ENCODE measurements at regions not wholly inside any gene's neighbourhood (a gene's known extent, or its start where the extent isn't known, plus 50 kb on each side); places are given as distances from the start of the nearest gene placed in this dataset.

DNA sequence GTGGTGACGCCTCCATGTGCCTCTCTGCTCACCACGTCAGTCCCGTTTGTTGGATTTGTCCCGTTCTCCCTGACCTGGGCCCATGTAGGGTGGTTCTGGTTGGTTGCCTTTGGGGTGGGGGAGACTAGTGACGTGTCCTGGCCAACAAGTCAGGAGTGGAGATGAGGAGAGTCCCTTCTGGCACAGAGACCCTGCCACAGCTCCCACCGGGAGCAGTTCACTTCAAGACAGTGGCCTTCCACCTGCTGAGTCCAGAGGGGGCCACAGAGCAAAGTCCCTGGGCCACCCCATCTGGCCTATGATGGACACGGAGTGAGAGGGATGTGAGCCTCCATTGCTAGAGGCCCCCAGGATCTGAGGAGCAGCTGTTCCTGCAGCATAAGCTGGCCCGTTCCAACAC, 405.6 kb downstream of the TCERG1L start:
- 66 to 83% methylated on average over 2 to 4 of the region's 8 CpGs for WGBS, 2 donors
- no peak for DNase-seq
- intact Hi-C loops (cut with DNase I) = no loop called here

DNA sequence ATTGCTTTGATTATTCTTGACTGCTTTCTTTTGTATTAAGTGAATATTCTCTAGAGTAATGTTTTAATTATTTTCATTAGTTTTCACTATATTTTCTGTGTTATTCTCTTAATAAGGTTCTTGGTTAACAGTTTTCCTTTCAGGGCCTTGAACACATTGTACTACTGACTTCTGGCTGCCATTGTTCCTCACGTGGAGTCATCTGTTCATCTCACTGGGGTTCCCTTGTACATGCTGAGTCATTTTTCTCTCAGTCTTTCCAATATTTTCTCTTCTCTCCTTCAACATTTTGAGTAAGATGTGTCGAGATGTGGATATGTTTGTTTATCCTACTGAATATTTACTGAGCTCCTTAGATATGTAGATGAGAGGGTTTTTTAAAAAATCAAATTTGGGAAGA, 400.7 kb downstream of the TCERG1L start:
- DNase-seq = no peak
- Histone ChIP-seq H3K4me3 (no peak overlapping the region), H3K4me1 (no peaks in the 10 kb centered on the region), H3K27ac (no peak overlapping the region), H3K9me3 (peaks cover 0 to 12% (median 0%) of the 10 kb centered on the region in 3 donors), H3K27me3 (peaks cover 0 to 29% (median 0%) of the 10 kb centered on the region in 4 donors), H3K36me3 (no peaks in the 10 kb centered on the region)
- WGBS, 2 donors = 69 to 78% methylated on average over 2 of the region's 2 CpGs
- intact Hi-C loops (cut with DNase I) = no loop called here
- TF ChIP-seq POLR2A (IDR thresholded peaks at IDR 0.05) = no peak
- TF ChIP-seq, protein P1, sequence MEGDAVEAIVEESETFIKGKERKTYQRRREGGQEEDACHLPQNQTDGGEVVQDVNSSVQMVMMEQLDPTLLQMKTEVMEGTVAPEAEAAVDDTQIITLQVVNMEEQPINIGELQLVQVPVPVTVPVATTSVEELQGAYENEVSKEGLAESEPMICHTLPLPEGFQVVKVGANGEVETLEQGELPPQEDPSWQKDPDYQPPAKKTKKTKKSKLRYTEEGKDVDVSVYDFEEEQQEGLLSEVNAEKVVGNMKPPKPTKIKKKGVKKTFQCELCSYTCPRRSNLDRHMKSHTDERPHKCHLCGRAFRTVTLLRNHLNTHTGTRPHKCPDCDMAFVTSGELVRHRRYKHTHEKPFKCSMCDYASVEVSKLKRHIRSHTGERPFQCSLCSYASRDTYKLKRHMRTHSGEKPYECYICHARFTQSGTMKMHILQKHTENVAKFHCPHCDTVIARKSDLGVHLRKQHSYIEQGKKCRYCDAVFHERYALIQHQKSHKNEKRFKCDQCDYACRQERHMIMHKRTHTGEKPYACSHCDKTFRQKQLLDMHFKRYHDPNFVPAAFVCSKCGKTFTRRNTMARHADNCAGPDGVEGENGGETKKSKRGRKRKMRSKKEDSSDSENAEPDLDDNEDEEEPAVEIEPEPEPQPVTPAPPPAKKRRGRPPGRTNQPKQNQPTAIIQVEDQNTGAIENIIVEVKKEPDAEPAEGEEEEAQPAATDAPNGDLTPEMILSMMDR (IDR thresholded peaks at IDR 0.05) = no peak

More for the DNA sequence above, 405.6 kb downstream of the TCERG1L start:
- no peaks in the 10 kb centered on the region for H3K36me3 ChIP-seq
- H3K27me3 ChIP-seq = peaks cover 0 to 20% (median 0%) of the 10 kb centered on the region in 4 donors
- H3K4me3 ChIP-seq = no peak overlapping the region
- no peak overlapping the region for H3K27ac ChIP-seq
- TF ChIP-seq, protein P1 (IDR thresholded peaks at IDR 0.05) = no peak
- no peak for TF ChIP-seq POLR2A (IDR thresholded peaks at IDR 0.05)
- H3K4me1 ChIP-seq = no peaks in the 10 kb centered on the region
- peaks cover 0 to 3% (median 0%) of the 10 kb centered on the region in 3 donors for H3K9me3 ChIP-seq

DNA sequence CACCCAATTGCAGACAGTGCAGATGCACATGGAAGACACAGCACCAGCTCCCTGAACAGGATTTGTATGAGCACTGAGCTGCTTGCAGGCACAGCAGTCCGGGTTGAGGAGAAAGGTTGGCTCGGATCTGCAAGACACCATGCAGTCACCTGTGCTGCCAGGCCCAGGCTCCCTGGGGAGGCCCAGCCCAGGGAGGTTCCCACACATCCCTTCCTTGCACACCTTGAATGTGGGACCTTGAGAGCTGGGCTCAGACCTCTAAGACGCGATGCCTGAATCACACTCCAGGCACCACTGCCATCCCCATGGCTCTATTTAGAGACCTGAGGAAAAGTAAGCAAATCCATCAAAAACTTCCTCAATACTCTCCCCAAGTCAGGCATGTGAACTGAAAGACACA, 397.7 kb downstream of the TCERG1L start:
- H3K36me3 ChIP-seq = no peaks in the 10 kb centered on the region
- no peaks in the 10 kb centered on the region for H3K4me1 ChIP-seq
- no peak overlapping the region for H3K27ac ChIP-seq
- intact Hi-C loops (cut with DNase I) = no loop called here
- H3K4me3 ChIP-seq = no peak overlapping the region
- DNase-seq = no peak
- H3K9me3 ChIP-seq = peaks cover 0 to 12% (median 0%) of the 10 kb centered on the region in 3 donors
- TF ChIP-seq, protein P1 (IDR thresholded peaks at IDR 0.05) = no peak
- no peak for TF ChIP-seq POLR2A (IDR thresholded peaks at IDR 0.05)
- H3K27me3 ChIP-seq = peaks cover 0 to 35% (median 0%) of the 10 kb centered on the region in 4 donors
- 58% methylated on average over 2 of the region's 4 CpGs; no CpG with 5 or more reads in 1 of the 2 donors for WGBS, 2 donors

DNA sequence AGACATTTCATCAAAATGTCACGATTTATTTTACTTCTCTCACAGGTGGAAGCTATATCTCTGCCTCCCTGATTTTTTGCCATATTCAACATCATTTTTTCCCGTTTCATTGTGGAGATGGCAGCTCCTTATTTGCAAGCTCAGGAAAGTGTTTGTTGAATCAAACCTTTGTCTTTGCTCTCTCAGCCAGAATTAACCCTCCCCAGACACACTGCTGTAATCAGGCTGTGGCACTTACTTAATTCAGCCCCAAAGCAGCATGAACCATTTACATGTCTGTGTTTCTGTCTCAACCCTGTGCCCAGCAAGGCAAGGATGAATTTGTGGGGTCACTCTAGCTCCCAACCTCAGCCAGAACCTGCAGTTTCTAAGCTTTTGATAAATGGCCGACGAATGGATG, 397.2 kb downstream of the TCERG1L start:
- Histone ChIP-seq H3K36me3 (no peaks in the 10 kb centered on the region), H3K4me1 (no peaks in the 10 kb centered on the region), H3K9me3 (peaks cover 0 to 12% (median 0%) of the 10 kb centered on the region in 3 donors), H3K27ac (no peak overlapping the region), H3K4me3 (no peak overlapping the region), H3K27me3 (peaks cover 0 to 35% (median 0%) of the 10 kb centered on the region in 4 donors)
- intact Hi-C loops (cut with DNase I) = no loop called here
- no peak for TF ChIP-seq POLR2A (IDR thresholded peaks at IDR 0.05)
- TF ChIP-seq, protein P1 (IDR thresholded peaks at IDR 0.05) = no peak
- DNase-seq = no peak
- 55 to 71% methylated on average over 2 to 4 of the region's 4 CpGs for WGBS, 2 donors

DNA sequence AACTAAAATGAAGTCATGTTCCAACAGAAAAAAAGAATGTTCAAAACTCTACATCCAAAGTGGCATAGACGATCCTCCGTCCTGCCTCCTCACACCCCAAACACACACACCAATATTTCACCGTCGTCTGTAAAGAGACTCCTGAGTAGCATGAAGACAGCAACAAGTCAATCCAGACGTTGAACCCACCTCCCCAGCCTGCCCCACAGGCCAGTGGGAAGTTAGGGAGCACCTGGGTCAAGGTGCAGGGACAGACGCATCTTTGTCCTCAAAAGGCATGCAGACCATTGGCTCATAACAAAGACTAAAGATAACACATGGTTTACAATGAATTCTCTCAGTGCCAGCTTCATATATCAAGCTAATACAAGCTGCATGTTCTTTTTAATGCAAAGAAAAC, 396.5 kb downstream of the TCERG1L start:
- intact Hi-C loops (cut with DNase I) = no loop called here
- DNase-seq = no peak

More for the DNA sequence above, 396.5 kb downstream of the TCERG1L start:
- H3K27me3 ChIP-seq = peaks cover 0 to 35% (median 0%) of the 10 kb centered on the region in 4 donors
- no peaks in the 10 kb centered on the region for H3K4me1 ChIP-seq
- no peak for TF ChIP-seq POLR2A (IDR thresholded peaks at IDR 0.05)
- TF ChIP-seq, protein P1 (IDR thresholded peaks at IDR 0.05) = no peak
- H3K36me3 ChIP-seq = no peaks in the 10 kb centered on the region
- H3K27ac ChIP-seq = no peak overlapping the region
- H3K4me3 ChIP-seq = no peak overlapping the region
- 60 to 79% methylated on average over 6 of the region's 6 CpGs for WGBS, 2 donors
- peaks cover 0 to 12% (median 0%) of the 10 kb centered on the region in 3 donors for H3K9me3 ChIP-seq
